ENCODE measurements at regions not wholly inside any gene's neighbourhood (a gene's known extent, or its start where the extent isn't known, plus 50 kb on each side); places are given as distances from the start of the nearest gene placed in this dataset.
"Not testable (repeated sequence)": the region's sequence is repeated elsewhere in the genome, so short reads cannot be mapped to it uniquely, and the experiment has no call there.

GRCh38 chr1:149841597-149842238, 57.6 kb upstream of the BOLA1 start:
- DNase-seq (ENCODE audit: low read depth) = not testable (repeated sequence)

DNA sequence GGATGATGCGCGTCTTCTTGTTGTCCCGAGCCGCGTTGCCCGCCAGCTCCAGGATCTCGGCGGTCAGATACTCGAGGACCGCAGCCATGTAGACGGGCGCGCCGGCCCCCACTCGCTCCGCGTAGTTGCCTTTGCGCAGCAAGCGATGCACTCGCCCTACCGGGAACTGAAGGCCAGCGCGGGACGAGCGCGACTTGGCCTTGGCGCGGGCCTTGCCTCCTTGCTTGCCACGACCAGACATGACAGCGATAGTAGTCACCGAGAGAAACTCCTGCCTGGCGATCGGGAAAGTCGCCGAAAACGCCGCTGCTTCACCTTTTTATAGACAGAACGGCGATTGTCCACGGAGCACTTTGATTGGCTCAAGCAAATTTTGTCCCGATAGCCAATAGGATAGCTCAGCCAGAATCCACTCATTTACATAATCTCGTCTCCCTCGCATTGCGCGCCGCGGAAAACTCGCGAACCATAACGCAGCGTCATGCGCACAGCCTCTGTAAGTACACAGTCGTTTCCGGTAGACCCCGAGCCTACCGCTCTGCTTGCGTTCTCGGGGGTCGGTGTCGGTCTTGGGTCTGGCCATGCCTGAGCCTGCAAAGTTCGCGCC, 56.8 kb upstream of the BOLA1 start:
- not testable (repeated sequence) for DNase-seq (ENCODE audit: low read depth)

DNA sequence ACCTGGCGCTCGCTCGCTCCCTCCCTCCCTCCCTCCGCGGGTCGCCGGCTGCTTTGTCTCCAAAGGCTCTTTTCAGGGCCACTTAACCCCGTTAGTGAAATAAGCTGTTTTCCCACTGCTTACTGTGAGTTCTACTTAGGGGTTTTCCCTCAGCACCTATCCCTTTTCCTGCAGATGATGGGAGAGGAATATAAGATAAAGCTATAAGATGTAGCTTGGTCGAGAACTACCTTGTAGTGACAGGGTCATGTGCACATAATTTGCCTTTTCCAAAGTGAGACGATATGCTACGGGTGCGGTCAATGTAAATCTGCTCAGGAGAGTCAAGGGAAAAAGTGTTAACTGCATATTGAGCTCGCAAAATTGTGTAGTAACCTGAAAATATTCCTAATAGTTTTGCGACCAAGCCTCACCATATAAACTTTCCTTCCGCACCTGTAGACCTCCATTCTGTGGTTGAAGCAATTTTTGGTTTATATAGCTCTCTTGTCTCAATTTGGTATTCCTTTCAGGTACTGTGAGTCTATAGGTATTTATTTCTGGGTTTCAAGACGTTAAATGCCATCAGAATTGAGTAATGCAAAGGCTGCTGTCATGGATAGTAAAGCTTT, 55.8 kb upstream of the BOLA1 start:
- no peak for DNase-seq (ENCODE audit: low read depth)

DNA sequence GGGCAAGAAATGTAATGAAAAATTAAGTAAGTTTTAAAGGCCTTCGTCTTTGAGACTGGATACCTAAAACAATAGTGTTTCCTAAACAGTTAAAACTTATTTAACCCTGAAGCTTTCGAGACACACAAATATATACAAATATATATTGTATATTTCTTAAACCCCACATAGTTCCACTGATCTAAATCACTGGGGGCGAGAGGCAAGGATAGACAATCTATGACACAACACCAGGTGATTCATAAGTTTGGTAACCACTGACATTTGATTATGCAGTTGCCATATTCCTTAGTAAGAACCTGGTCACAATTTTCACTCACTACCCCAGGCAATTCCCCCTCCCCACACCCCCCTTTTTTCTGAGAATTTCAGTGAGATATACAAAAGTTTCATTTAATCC, 55.3 kb upstream of the BOLA1 start:
- DNase-seq (ENCODE audit: low read depth) = peak; percentile 73

DNA sequence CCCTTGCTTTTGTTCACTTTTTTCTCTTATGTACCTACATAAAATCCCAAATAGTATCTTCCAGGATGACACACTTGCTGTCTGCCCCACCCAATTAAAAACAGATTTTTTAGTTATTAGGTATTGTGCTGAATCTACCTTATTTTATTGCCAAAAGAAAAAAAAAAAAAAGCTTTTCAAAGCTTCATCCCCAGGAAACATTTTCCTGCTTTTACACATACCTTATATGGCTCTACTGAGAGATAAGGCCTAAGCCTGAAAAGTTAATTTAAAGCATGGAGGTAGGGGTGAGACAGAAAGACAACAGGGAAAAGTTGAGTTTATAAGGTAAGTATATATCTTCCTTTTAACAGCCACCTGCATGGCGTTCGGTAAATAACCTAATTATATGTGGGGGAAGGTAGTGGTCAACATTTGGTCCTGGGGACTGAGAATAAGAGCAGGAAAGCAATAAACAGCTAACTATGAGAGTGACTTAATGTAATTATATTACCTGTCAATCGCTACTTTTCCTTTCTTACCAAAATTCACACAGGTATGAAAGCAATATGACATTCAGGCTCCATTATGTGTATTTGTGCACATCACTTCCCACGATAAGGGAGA, 54.6 kb upstream of the BOLA1 start:
- DNase-seq (ENCODE audit: low read depth) = no peak

DNA sequence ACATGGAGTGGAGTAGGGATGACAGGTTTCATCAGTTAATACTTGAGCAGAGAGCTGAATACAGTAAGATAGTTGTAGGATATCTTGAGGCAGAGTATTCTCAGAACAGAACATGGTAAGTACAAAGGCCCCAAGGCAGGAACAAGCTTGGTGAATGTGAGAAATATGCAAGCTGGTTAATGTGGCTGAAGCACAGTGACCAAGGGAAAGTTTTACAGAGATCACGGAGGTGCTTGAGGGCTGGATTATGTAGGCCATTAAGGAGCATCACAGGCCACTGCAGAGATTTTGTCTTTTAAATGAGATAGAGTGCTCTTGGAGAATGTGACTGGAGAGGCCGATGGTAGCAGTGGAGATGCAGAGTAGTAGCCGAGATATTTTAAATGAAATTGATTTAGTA, 54.0 kb upstream of the BOLA1 start:
- no peak for DNase-seq (ENCODE audit: low read depth)

DNA sequence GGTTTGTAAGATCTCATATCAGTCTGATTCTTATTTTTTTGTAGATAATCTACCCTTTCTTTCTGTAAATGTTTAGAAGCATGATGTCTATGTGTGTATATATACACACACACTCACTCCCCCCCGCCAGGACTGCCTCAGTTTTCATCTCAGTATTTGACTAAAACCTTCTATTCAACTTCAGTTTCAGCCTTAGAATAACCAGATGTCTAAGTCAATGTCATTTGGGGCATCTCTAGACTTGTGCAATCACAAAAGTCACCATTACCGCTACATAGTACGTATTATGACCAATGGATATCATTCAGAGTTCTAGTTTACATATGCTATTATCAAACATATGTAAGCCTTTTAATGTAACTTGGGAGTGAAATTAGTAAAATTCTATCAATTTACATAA, 53.3 kb upstream of the BOLA1 start:
- DNase-seq (ENCODE audit: low read depth) = no peak

DNA sequence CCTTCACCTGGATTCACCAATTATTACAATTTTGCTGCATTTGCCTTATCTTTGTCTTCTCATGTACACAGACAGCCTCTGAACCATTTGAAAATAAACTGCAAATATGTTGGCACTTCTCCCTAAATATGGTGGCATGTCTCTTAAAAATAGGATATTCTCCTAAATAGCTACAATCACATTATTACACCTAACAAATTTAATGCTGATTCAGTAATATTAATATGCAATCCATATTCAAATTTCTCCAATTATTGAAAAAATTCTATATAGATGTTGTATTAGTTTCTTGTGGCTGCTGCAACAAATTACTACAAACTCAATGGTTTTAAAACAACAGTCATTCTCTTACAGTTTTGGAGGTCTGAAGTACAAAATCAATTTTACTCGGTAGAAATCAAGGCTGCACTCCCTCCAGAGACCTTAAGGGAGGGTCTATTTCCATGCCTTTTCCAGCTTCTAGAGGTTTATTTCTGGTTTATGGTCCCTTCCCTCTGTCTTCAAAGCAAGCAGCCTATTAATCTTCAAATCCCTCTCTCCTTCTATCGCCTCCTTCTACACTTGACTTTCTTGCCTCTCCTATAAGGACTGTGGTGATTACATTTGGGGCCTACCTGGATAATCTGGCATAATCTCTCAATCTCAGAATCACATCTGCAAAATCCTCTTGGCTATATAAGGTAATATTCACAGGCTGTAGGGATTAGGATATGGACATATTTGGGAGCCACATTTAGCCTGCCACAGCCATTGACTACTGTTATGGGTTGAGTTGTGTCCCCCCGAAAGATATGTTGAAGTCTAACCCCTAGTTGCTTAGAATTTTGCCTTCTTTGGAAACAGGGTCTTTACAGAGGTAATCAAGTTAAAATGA, 52.5 kb upstream of the BOLA1 start:
- DNase-seq (ENCODE audit: low read depth) = no peak

DNA sequence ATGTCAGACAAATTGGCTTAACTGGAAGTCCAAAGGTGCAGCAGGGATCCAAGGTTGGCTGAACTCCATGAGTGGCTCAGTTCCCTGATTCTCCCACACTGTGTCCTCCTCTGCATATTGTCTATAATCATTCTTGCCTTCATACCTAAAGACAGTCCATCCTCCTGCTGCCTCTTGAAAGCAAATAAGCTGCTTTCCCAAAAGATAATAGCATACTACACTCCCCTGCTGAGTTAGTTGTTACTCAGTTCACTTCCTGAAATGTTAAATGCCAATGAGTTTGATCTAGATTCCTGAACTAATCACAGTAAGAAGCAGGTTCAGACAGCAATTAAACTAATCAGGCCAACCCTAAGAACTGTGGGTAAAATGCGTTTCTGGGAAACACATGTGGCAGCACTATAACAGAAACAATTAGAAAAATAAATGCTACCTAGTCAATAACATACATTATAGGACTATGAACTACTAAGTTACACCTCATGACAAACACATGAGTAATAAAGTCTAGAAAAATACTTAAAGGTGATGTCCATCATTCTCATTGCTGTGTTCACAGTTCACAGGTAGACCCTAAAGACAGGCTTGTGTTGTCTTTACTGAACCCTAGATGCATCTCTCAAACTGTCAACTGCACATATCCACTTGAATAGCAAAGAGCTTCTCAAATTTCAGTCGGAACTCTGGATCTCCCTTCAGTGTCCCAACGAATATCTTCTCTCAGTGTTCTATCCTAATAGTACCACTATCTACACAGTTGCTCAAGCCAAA, 50.8 kb upstream of the BOLA1 start:
- no peak for DNase-seq (ENCODE audit: low read depth)

GRCh38 chr1:149849111-149849946, 50.0 kb upstream of the BOLA1 start:
- no peak for DNase-seq (ENCODE audit: low read depth)
